Heart left ventricle (tissue), 16 donors: ENCODE measurements at regions not wholly inside any gene's neighbourhood (a gene's known extent, or its start where the extent isn't known, plus 50 kb on each side); places are given as distances from the start of the nearest gene placed in this dataset.

Source experiments
- ATAC-seq, 4 donors: fragments of 200-7000 bp; cut with Tn5 transposase; one replicate each; pipeline ENCODE4 v1.9.1; 2020 to 2022; ENCODE audit warnings: moderate library complexity in 4 of 4, mild to moderate bottlenecking in 3 of 4, moderate number of reproducible peaks in 1 of 4
- DNase-seq, 5 donors: peaks; one replicate each; pipeline ENCODE4 v3.0.0-alpha.2; 2020
- H3K27ac ChIP-seq, 12 donors: fragments of 200-600 bp; sonication (generic) in 4 of 12; one replicate each; pipeline versions ENCODE4 v1.5.0 to v1.8.0; 2016 to 2022; ENCODE audit warnings: mild to moderate bottlenecking in 2 of 12
- H3K27me3 ChIP-seq, 9 donors: fragments of 200-600 bp; sonication (generic) in 2 of 9; one replicate each; pipeline versions ENCODE4 v1.5.1 to v1.8.0; 2016 to 2022; ENCODE audit warnings: mild to moderate bottlenecking in 3 of 9
- H3K36me3 ChIP-seq, 9 donors: fragments of 200-600 bp; sonication (generic) in 2 of 9; one replicate each; pipeline versions ENCODE4 v1.5.0 to v1.8.0; 2018 to 2022; ENCODE audit warnings: mild to moderate bottlenecking in 2 of 9
- H3K4me1 ChIP-seq, 12 donors: fragments of 200-600 bp; sonication (generic) in 4 of 12; one replicate each; pipeline versions ENCODE4 v1.5.0 to v1.8.0; 2016 to 2022; ENCODE audit warnings: mild to moderate bottlenecking in 3 of 12
- H3K4me3 ChIP-seq, 12 donors: fragments of 200-600 bp; sonication (generic) in 4 of 12; one replicate each; pipeline versions ENCODE4 v1.5.0 to v1.8.0; 2017 to 2022; ENCODE audit warnings: mild to moderate bottlenecking in 9 of 12, moderate library complexity in 4 of 12
- H3K9me3 ChIP-seq, 12 donors: fragments of 200-600 bp; sonication (generic) in 4 of 12; one replicate each; pipeline versions ENCODE4 v1.5.0 to v1.8.0; 2016 to 2022; ENCODE audit warnings: mild to moderate bottlenecking in 1 of 12
- POLR2A ChIP-seq, 2 donors: fragments of 450-650 bp; IDR thresholded peaks; one replicate each; pipeline ENCODE4 v1.6.1; 2017; ENCODE audit warnings: antibody characterized with exemption in 2 of 2, mild to moderate bottlenecking in 2 of 2, moderate library complexity in 2 of 2
- WGBS, 4 donors: extraction: QIAGEN DNeasy Blood & Tissue Kit in 2 of 4; methylation state at CpG; one replicate each; pipeline versions ENCODE4 v1.1.5 to v1.1.7; 2013 to 2018; 5-methylcytosine and 5-hydroxymethylcytosine counted together
- intact Hi-C, 10 donors: fragments of 100-400 bp; cut with DNase I; formaldehyde crosslinking; loops; one replicate each; pipeline versions ENCODE4 v1.11.1 to v1.14.2; 2022
- TF ChIP-seq, protein P1 (sequence below), 12 donors: fragments of 200-600 bp; sonication (generic) in 4 of 12; IDR thresholded peaks; one replicate each; pipeline versions ENCODE4 v1.5.0 to v1.8.0; 2018 to 2022; ENCODE audit warnings: antibody characterized with exemption in 12 of 12, mild to moderate bottlenecking in 5 of 12
- donor health status: ischemic (EF 13 %, LVEDD 7.1; RV severe dilation, severe dysfunction).
- donor health status: healthy with polysubstance abuse.
- donor health status: DM: no; HTN: yes; CAD: no.
- donor health status: DM: no; HTN: no; CAD: no.
- donor health status: ischemic (EF 25% LVEDD 6.9; RV normal size, moderate dysfunction).
- donor health status: ischemic (EF 25% LVEDD 5.7; RV mildly dilated, moderate dysfunction).
- donor health status: healthy.
- donor health status: DM: yes; HTN: yes; CAD: no.
- donor health status: ischemic (EF 35%, LVEDD 5.7; RV mildly dilated, moderate dysfunction).
- donor health status: nonischemic (EF 11% LVEDD 7.7; RV severe dilation, severe dysfunction).
- donor health status: DM: yes; HTN: yes; CAD: no.
- donor health status: PGD.
- donor health status: ischemic (EF 29% LVEDD 5.4; RV normal size, mild dysfunction).
- donor health status: nonischemic (EF 23%, LVEDD 6.1; RV moderate dilation, normal function).

- H3K27me3 ChIP-seq: no peaks in the 10 kb centered on the region
- H3K27ac ChIP-seq: no peak overlapping the region
- peaks cover 0 to 12% (median 4%) of the 10 kb centered on the region in 12 donors for H3K4me1 ChIP-seq
- 51 to 76% (median 60%) methylated on average over 2 of the region's 2 CpGs for WGBS, 4 donors
- TF ChIP-seq, protein P1, sequence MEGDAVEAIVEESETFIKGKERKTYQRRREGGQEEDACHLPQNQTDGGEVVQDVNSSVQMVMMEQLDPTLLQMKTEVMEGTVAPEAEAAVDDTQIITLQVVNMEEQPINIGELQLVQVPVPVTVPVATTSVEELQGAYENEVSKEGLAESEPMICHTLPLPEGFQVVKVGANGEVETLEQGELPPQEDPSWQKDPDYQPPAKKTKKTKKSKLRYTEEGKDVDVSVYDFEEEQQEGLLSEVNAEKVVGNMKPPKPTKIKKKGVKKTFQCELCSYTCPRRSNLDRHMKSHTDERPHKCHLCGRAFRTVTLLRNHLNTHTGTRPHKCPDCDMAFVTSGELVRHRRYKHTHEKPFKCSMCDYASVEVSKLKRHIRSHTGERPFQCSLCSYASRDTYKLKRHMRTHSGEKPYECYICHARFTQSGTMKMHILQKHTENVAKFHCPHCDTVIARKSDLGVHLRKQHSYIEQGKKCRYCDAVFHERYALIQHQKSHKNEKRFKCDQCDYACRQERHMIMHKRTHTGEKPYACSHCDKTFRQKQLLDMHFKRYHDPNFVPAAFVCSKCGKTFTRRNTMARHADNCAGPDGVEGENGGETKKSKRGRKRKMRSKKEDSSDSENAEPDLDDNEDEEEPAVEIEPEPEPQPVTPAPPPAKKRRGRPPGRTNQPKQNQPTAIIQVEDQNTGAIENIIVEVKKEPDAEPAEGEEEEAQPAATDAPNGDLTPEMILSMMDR (IDR thresholded peaks at IDR 0.05): no peak
- no peak for TF ChIP-seq POLR2A (IDR thresholded peaks at IDR 0.05)
- H3K4me3 ChIP-seq: no peak overlapping the region
- DNase-seq (no peak), ATAC-seq (no peak)
- intact Hi-C loops: no loop called here
- H3K36me3 ChIP-seq: no peaks in the 10 kb centered on the region
- no peaks in the 10 kb centered on the region for H3K9me3 ChIP-seq
Observed at GRCh38 chr2:220998156-220998555, 573.9 kb downstream of the EPHA4 start.

GRCh38 chr2:220999356-220999755 is 572.7 kb downstream of the EPHA4 start:
- no peak for TF ChIP-seq POLR2A (IDR thresholded peaks at IDR 0.05)
- TF ChIP-seq, protein P1 (IDR thresholded peaks at IDR 0.05): no peak
- ATAC-seq (no peak), DNase-seq (no peak)
- WGBS, 4 donors: 87 to 95% (median 89%) methylated on average over 2 of the region's 2 CpGs
- Histone ChIP-seq H3K27ac (no peak overlapping the region), H3K4me3 (no peak overlapping the region), H3K27me3 (no peaks in the 10 kb centered on the region), H3K4me1 (peaks cover 0 to 12% (median 4%) of the 10 kb centered on the region in 12 donors), H3K36me3 (no peaks in the 10 kb centered on the region), H3K9me3 (no peaks in the 10 kb centered on the region)
- intact Hi-C loops: no loop called here

- peaks cover 0 to 1% (median 0%) of the 10 kb centered on the region in 12 donors for H3K4me1 ChIP-seq
- no peak overlapping the region for H3K4me3 ChIP-seq
- TF ChIP-seq, protein P1 (IDR thresholded peaks at IDR 0.05): no peak
- no peak for TF ChIP-seq POLR2A (IDR thresholded peaks at IDR 0.05)
- H3K9me3 ChIP-seq: no peaks in the 10 kb centered on the region
- DNase-seq (no peak), ATAC-seq (no peak)
- 32 to 48% (median 36%) methylated on average over 2 of the region's 2 CpGs for WGBS, 4 donors
- no peaks in the 10 kb centered on the region for H3K27me3 ChIP-seq
- intact Hi-C loops: no loop called here
- no peaks in the 10 kb centered on the region for H3K36me3 ChIP-seq
- H3K27ac ChIP-seq: no peak overlapping the region
Observed at GRCh38 chr2:221001381-221001801, 570.7 kb downstream of the EPHA4 start.

GRCh38 chr2:221002101-221002685 is 569.9 kb downstream of the EPHA4 start:
- no peaks in the 10 kb centered on the region for H3K9me3 ChIP-seq
- no peak for DNase-seq
- no peak for ATAC-seq
- H3K4me3 ChIP-seq: no peak overlapping the region
- H3K36me3 ChIP-seq: no peaks in the 10 kb centered on the region
- no peak overlapping the region for H3K27ac ChIP-seq
- H3K4me1 ChIP-seq: no peaks in the 10 kb centered on the region
- TF ChIP-seq, protein P1 (IDR thresholded peaks at IDR 0.05): no peak
- TF ChIP-seq POLR2A (IDR thresholded peaks at IDR 0.05): no peak
- intact Hi-C loops: no loop called here
- H3K27me3 ChIP-seq: no peaks in the 10 kb centered on the region
- WGBS, 4 donors: 0 to 45% (median 20%) methylated on average over 1 of the region's 1 CpG
